ENCODE measurements at regions not wholly inside any gene's neighbourhood (a gene's known extent, or its start where the extent isn't known, plus 50 kb on each side); places are given as distances from the start of the nearest gene placed in this dataset.
"Not testable (repeated sequence)": the region's sequence is repeated elsewhere in the genome, so short reads cannot be mapped to it uniquely, and the experiment has no call there.

- no peak for DNase-seq (ENCODE audit: low spot score)
Measured at GRCh38 chr3:140870351-140870750, 71.3 kb upstream of the SLC25A36 start.

DNA sequence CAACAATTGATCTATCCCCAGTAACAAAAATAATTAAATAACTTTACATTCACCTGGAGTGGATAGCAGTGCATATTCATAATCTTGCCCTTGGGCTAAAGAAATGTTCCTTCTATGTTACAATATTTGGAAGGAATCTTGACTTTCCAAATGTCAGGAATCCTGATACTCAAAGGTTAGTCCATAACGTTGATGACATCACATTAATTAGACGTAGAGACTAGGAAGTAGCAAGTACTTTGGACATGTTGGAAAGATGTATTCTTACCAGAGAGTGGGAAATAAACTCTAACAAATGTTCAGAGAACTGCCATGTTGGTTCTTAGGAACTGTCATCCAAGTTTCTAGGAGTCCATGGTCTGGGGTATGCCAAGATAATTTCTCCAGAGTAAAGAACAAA, 70.6 kb upstream of the SLC25A36 start:
- DNase-seq (ENCODE audit: low spot score): no peak

DNA sequence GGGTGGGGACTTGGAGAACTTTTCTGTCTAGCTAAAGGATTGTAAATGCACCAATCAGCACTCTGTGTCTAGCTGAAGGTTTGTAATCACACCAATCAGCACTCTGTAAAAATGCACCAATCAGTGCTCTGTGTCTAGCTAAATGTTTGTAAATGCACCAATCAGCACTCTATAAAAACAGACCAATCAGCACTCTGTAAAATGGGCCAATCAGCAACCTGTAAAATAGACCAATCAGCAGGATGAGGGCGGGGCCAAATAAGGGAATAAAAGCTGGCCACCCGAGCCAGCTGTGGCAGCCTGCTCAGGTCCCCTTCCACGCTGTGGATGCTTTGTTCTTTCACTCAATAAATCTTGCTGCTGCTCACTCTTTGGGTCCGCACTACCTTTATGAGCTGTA, 69.5 kb upstream of the SLC25A36 start:
- not testable (repeated sequence) for DNase-seq (ENCODE audit: low spot score)

DNA sequence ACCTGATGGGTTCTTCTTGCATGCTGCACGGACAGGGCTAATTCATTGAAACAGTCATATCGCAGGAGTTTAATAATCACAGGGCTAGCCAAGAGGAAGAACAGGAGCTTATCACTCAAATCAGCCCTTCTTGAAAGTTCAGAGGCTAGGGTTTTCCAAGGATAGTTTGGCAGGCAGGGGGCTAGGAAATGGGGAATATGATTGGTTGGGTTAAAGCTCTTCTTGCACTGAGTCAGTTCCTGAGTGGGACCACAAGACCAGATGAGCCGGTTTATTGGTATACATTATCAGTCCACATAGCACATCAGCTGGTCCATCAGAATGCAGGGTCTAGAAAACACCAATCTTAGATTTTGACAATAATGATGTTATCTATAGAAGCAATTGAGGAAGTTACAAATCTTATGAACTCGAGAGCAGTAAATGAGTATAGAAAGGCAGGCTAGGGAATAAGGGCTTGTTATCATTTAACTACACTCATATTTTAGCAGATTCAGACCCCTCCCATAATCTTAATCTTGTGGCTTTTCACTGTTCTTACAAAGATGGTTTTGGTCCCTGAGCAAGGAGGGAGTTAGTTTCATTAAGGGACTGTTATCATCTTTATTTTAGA, 58.1 kb upstream of the SLC25A36 start:
- no peak for DNase-seq (ENCODE audit: low spot score)

DNA sequence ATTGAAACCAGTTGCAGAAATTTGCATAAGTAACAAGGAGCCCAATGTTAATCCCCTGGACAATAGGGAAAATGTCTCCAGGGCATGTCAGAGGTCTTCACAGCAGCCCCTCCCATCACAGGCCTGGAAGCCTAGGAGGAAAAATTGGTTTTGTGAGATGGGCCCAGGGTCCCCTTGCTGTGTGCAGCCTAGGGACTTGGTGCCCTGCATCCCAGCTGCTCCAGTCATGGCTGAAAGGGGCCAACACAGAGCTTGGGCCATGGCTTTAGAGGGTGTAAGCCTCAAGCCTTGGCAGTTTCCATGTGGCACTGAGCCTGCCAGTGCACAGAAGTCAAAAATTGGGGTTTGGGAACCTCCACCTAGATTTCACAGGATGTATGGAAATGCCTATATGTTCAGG, 55.9 kb upstream of the SLC25A36 start:
- not testable (repeated sequence) for DNase-seq (ENCODE audit: low spot score)
